Activated CD4-positive, alpha-beta T cell treated with anti-CD3 and anti-CD28 coated beads, Interleukin-2, Interleukin-6, amounts not matched to agents 100 ng/mL and 50 ng/mL, durations not matched to agents 16 hours and 8 hours (primary cell): ENCODE measurements at regions not wholly inside any gene's neighbourhood (a gene's known extent, or its start where the extent isn't known, plus 50 kb on each side); places are given as distances from the start of the nearest gene placed in this dataset.
"Not testable (repeated sequence)": the region's sequence is repeated elsewhere in the genome, so short reads cannot be mapped to it uniquely, and the experiment has no call there.

Source experiments
- DNase-seq: peaks from one replicate; pipeline ENCODE4 v3.0.0-alpha.2; 2020

- no peak for DNase-seq
These were observed 222.4 kb downstream of the ANTXR2 start for GRCh38 chr4:79850626-79851025.

GRCh38 chr4:79848329-79848728, 224.7 kb downstream of the ANTXR2 start:
- no peak for DNase-seq

- DNase-seq: no peak
These were observed 225.6 kb downstream of the ANTXR2 start for GRCh38 chr4:79847411-79847810.

- no peak for DNase-seq
These were observed 230.9 kb downstream of the ANTXR2 start for GRCh38 chr4:79842162-79842561.

GRCh38 chr4:79833857-79834256, 239.2 kb downstream of the ANTXR2 start:
- no peak for DNase-seq

GRCh38 chr4:79831701-79832514, 241.1 kb downstream of the ANTXR2 start:
- DNase-seq: peak; percentile 19

- no peak for DNase-seq
These were observed 241.9 kb downstream of the ANTXR2 start for GRCh38 chr4:79831119-79831528.

GRCh38 chr4:79827283-79827682, 245.7 kb downstream of the ANTXR2 start:
- DNase-seq: no peak

GRCh38 chr4:79823148-79823763, 249.8 kb downstream of the ANTXR2 start:
- no peak for DNase-seq

GRCh38 chr4:79820427-79820826, 252.6 kb downstream of the ANTXR2 start:
- no peak for DNase-seq

- DNase-seq: not testable (repeated sequence)
These were observed 265.1 kb downstream of the ANTXR2 start for GRCh38 chr4:79807933-79808332.

GRCh38 chr4:79798047-79798446, 275.0 kb downstream of the ANTXR2 start:
- no peak for DNase-seq

- no peak for DNase-seq
These were observed 276.1 kb downstream of the ANTXR2 start for GRCh38 chr4:79796948-79797347.

- no peak for DNase-seq
These were observed 284.1 kb downstream of the ANTXR2 start for GRCh38 chr4:79788884-79789283.

- DNase-seq: no peak
These were observed 292.9 kb downstream of the ANTXR2 start for GRCh38 chr4:79780129-79780528.

GRCh38 chr4:79772510-79772909, 300.5 kb downstream of the ANTXR2 start:
- DNase-seq: no peak

GRCh38 chr4:79764120-79764519, 308.9 kb downstream of the ANTXR2 start:
- DNase-seq: no peak

GRCh38 chr4:79763486-79764075, 309.4 kb downstream of the ANTXR2 start:
- no peak for DNase-seq

GRCh38 chr4:79759793-79760192, 313.2 kb downstream of the ANTXR2 start:
- peak; percentile 7 for DNase-seq

GRCh38 chr4:79757600-79757999, 315.4 kb downstream of the ANTXR2 start:
- DNase-seq: no peak

- DNase-seq: no peak
These were observed 316.7 kb downstream of the ANTXR2 start for GRCh38 chr4:79756140-79756895.

- no peak for DNase-seq
These were observed 324.2 kb downstream of the ANTXR2 start for GRCh38 chr4:79748835-79749234.

GRCh38 chr4:79747252-79747651, 325.8 kb downstream of the ANTXR2 start:
- no peak for DNase-seq
